B cell (primary cell): ENCODE measurements at regions not wholly inside any gene's neighbourhood (a gene's known extent, or its start where the extent isn't known, plus 50 kb on each side); places are given as distances from the start of the nearest gene placed in this dataset.

Experiments
- ATAC-seq: fragments of 200-7000 bp; cut with Tn5 transposase; one replicate; pipeline ENCODE4 v1.10.0; 2021; ENCODE audit warnings: low read depth, mild to moderate bottlenecking, moderate number of reproducible peaks, moderate library complexity
- CTCF ChIA-PET: fragments of 350-600 bp; sonication (Branson Sonifier 250); formaldehyde crosslinking; loops from one replicate; lab custom pipeline; 2021; ENCODE audit warnings: antibody characterized with exemption, inconsistent platforms; lab: Charles Lee
- POLR2A ChIA-PET: fragments of 350-600 bp; sonication (Branson Sonifier 250); formaldehyde crosslinking; loops from one replicate; lab custom pipeline; 2021; ENCODE audit warnings: antibody characterized with exemption; lab: Charles Lee
- DNase-seq: peaks from one replicate; pipeline ENCODE4 v3.0.0; 2013
- H2AFZ ChIP-seq: 2 replicates; pipeline ENCODE4 v1.6.1; 2012; ENCODE audit warnings: mild to moderate bottlenecking, low read depth, low read length; ENCODE audit not compliant: insufficient read depth, poor library complexity, severe bottlenecking
- H3K27ac ChIP-seq, 2 donors: 1 replicate in 1 of 2; 2 replicates in 1 of 2; pipeline ENCODE4 v1.5.1; 2012 to 2013; ENCODE audit warnings: low read length in 2 of 2, mild to moderate bottlenecking in 2 of 2, moderate library complexity in 1 of 2
- H3K27me3 ChIP-seq, 4 experiments: fragments of 200-600 bp in 1 of 4; sonication (generic) in 1 of 4; replicated peaks in 1 of 4; 1 replicate in 2 of 4; 2 replicates in 2 of 4; pipeline versions ENCODE4 v1.6.1 to v1.7.0; 2013 to 2016; ENCODE audit warnings: low read length in 3 of 4, mild to moderate bottlenecking in 2 of 4, mixed read lengths in 1 of 4, moderate library complexity in 1 of 4; ENCODE audit not compliant: insufficient read depth in 4 of 4, control insufficient read depth in 3 of 4; ENCODE audit errors: control extremely low read depth in 1 of 4
- H3K36me3 ChIP-seq, 2 experiments: replicated peaks in 1 of 2; 1 replicate in 1 of 2; 2 replicates in 1 of 2; pipeline versions ENCODE4 v1.6.1 to v1.7.1; 2013; ENCODE audit warnings: low read length in 1 of 2; ENCODE audit not compliant: insufficient read depth in 2 of 2, control insufficient read depth in 1 of 2; ENCODE audit errors: control extremely low read depth in 1 of 2, extremely low read depth in 1 of 2
- H3K4me1 ChIP-seq, 2 donors: fragments of 200-600 bp in 1 of 2; sonication (generic) in 1 of 2; 1 replicate in 1 of 2; 2 replicates in 1 of 2; pipeline versions ENCODE4 v1.5.1 to v1.6.1; 2013 to 2017; ENCODE audit warnings: low read length in 2 of 2; ENCODE audit not compliant: control insufficient read depth in 2 of 2, insufficient read depth in 2 of 2
- H3K4me2 ChIP-seq: replicated peaks from 2 replicates; pipeline ENCODE3; 2012; ENCODE audit warnings: mild to moderate bottlenecking, low read depth, low read length; ENCODE audit not compliant: poor library complexity, severe bottlenecking
- H3K4me3 ChIP-seq, 5 experiments: fragments of 200-600 bp in 1 of 5; sonication (generic) in 1 of 5; 1 replicate in 3 of 5; 2 replicates in 2 of 5; pipeline versions ENCODE4 v1.5.1 to v1.7.0; 2011 to 2016; ENCODE audit warnings: low read length in 4 of 5, mild to moderate bottlenecking in 4 of 5, low read depth in 2 of 5, control low read depth in 1 of 5, moderate library complexity in 1 of 5; ENCODE audit not compliant: insufficient read depth in 1 of 5; ENCODE audit errors: control extremely low read depth in 1 of 5, extremely low read depth in 1 of 5
- H3K79me2 ChIP-seq: fragments of 200-600 bp; sonication (generic); one replicate; pipeline ENCODE4 v1.6.0; 2016; ENCODE audit warnings: low read length; ENCODE audit not compliant: control insufficient read depth, insufficient read depth
- H3K9ac ChIP-seq: fragments of 200-600 bp; sonication (generic); 2 replicates; pipeline ENCODE4 v1.6.1; 2017; ENCODE audit warnings: mild to moderate bottlenecking, low read length, moderate library complexity
- H3K9me3 ChIP-seq, 3 donors: one replicate each; pipeline versions ENCODE4 v1.6.1 to v1.7.1; 2013; ENCODE audit warnings: low read length in 2 of 3; ENCODE audit not compliant: control insufficient read depth in 2 of 3, insufficient read depth in 1 of 3; ENCODE audit errors: control extremely low read depth in 1 of 3
- H4K20me1 ChIP-seq: 2 replicates; pipeline ENCODE4 v1.6.0; 2012; ENCODE audit warnings: mild to moderate bottlenecking, low read length; ENCODE audit not compliant: insufficient read depth, control insufficient read depth, poor library complexity, severe bottlenecking
- H3K27ac Mint-ChIP-seq: one replicate; pipeline ENCODE4 v1.8.0; 2021; ENCODE audit warnings: mixed read lengths
- H3K27me3 Mint-ChIP-seq: one replicate; pipeline ENCODE4 v1.8.0; 2021; ENCODE audit warnings: mixed read lengths
- H3K4me1 Mint-ChIP-seq: one replicate; pipeline ENCODE4 v1.8.0; 2021; ENCODE audit warnings: mixed read lengths
- H3K4me3 Mint-ChIP-seq: one replicate; pipeline ENCODE4 v1.8.0; 2021; ENCODE audit warnings: mixed read lengths
- H3K9me3 Mint-ChIP-seq: one replicate; pipeline ENCODE4 v1.8.0; 2022; ENCODE audit warnings: mixed read lengths; ENCODE audit not compliant: insufficient read depth
- EZH2 ChIP-seq: IDR thresholded peaks from 2 replicates; pipeline ENCODE4 v1.6.1; 2012; ENCODE audit warnings: borderline replicate concordance, low read depth, mild to moderate bottlenecking, moderate library complexity, low read length; ENCODE audit not compliant: insufficient read depth, poor library complexity, severe bottlenecking
- WGBS: methylation state at CpG from one replicate; pipeline ENCODE4 v1.1.5; 2013; ENCODE audit warnings: missing lambda C conversion rate; ENCODE audit not compliant: insufficient coverage; 5-methylcytosine and 5-hydroxymethylcytosine counted together
- intact Hi-C: fragments of 100-400 bp; cut with micrococcal nuclease; formaldehyde crosslinking; loops from one replicate; pipeline ENCODE4 v1.10.0; 2022
- TF ChIP-seq, protein P1 (sequence below): fragments of 200-600 bp; IDR thresholded peaks from one replicate; pipeline ENCODE4 v1.8.0; 2022; ENCODE audit warnings: antibody characterized with exemption, mild to moderate bottlenecking

DNA sequence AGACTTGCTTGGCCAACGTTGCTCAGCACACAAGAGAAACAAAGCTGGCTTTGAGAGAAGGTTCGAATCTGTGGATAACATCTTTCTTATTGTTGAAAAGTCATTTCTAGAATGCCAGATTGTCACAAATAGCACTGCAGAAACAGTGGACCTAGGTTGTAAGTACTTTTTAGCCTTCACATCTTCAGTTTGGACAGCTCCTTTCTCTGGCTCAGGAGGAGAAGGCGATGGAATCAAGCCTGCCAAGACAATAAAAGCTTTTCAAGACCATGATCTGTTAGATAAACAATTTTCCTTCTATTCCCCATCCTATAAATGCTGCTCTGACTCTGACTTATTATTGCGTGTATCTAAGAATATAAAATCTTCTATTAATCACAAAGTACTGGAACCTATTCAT is 615.2 kb upstream of the SEMA6A start:
- no peak overlapping the region for H2AFZ ChIP-seq
- ATAC-seq (no peak), DNase-seq (no peak)
- POLR2A ChIA-PET = no interaction called here
- H3K4me3 Mint-ChIP-seq = no peak overlapping the region
- no peaks in the 10 kb centered on the region for H3K27me3 ChIP-seq
- H3K36me3 ChIP-seq = no peaks in the 10 kb centered on the region
- no peak overlapping the region for H3K27ac ChIP-seq
- H3K9me3 ChIP-seq = no peaks in the 10 kb centered on the region
- intact Hi-C loops = no loop called here
- H3K4me1 Mint-ChIP-seq = no peaks in the 10 kb centered on the region
- no peaks in the 10 kb centered on the region for H3K27me3 Mint-ChIP-seq
- H3K27ac Mint-ChIP-seq = no peak overlapping the region
- no peaks in the 10 kb centered on the region for H4K20me1 ChIP-seq
- no peak overlapping the region for H3K4me3 ChIP-seq
- H3K79me2 ChIP-seq = no peaks in the 10 kb centered on the region
- CTCF ChIA-PET = no interaction called here
- no peaks in the 10 kb centered on the region for H3K4me1 ChIP-seq
- H3K9ac ChIP-seq = no peak overlapping the region
- TF ChIP-seq, protein P1, sequence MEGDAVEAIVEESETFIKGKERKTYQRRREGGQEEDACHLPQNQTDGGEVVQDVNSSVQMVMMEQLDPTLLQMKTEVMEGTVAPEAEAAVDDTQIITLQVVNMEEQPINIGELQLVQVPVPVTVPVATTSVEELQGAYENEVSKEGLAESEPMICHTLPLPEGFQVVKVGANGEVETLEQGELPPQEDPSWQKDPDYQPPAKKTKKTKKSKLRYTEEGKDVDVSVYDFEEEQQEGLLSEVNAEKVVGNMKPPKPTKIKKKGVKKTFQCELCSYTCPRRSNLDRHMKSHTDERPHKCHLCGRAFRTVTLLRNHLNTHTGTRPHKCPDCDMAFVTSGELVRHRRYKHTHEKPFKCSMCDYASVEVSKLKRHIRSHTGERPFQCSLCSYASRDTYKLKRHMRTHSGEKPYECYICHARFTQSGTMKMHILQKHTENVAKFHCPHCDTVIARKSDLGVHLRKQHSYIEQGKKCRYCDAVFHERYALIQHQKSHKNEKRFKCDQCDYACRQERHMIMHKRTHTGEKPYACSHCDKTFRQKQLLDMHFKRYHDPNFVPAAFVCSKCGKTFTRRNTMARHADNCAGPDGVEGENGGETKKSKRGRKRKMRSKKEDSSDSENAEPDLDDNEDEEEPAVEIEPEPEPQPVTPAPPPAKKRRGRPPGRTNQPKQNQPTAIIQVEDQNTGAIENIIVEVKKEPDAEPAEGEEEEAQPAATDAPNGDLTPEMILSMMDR = no peak
- no peak for TF ChIP-seq EZH2
- peaks cover 2% of the 10 kb centered on the region for H3K9me3 Mint-ChIP-seq
- no peak overlapping the region for H3K4me2 ChIP-seq
- WGBS = 71% methylated on average over 2 of the region's 4 CpGs

DNA sequence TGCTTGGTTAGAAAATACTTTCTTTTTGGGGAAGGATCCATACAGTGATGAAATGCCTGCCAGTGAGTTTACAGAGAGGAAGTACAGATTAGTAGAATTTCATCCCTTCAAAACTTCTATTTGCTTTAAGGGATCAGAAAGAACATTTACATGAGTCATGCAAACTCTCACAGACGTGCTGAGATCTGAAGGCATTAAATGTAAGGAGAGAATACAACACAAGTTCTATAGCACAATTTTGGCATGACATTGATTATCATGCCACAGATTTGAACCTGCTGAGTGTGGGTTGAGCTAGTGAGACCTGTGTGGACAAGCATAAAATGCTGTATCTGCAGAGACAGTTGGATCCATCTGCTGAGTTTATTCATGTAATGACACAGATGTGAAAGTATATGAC is 613.6 kb upstream of the SEMA6A start:
- H3K4me3 Mint-ChIP-seq = no peak overlapping the region
- TF ChIP-seq, protein P1 = no peak
- TF ChIP-seq EZH2 = no peak
- no peaks in the 10 kb centered on the region for H3K4me1 ChIP-seq
- CTCF ChIA-PET = no interaction called here
- POLR2A ChIA-PET = no interaction called here
- no peaks in the 10 kb centered on the region for H3K36me3 ChIP-seq
- no peaks in the 10 kb centered on the region for H3K27me3 ChIP-seq
- H3K27ac Mint-ChIP-seq = no peak overlapping the region
- no peak overlapping the region for H2AFZ ChIP-seq
- no peaks in the 10 kb centered on the region for H3K4me1 Mint-ChIP-seq
- H3K27ac ChIP-seq = no peak overlapping the region
- H3K4me2 ChIP-seq = no peak overlapping the region
- H3K9ac ChIP-seq = no peak overlapping the region
- DNase-seq (no peak), ATAC-seq (no peak)
- H3K9me3 Mint-ChIP-seq = peaks cover 2% of the 10 kb centered on the region
- H3K79me2 ChIP-seq = no peaks in the 10 kb centered on the region
- H3K27me3 Mint-ChIP-seq = no peaks in the 10 kb centered on the region
- H3K4me3 ChIP-seq = no peak overlapping the region
- H4K20me1 ChIP-seq = no peaks in the 10 kb centered on the region
- WGBS = no CpG with 5 or more reads among the region's 1 CpG
- H3K9me3 ChIP-seq = no peaks in the 10 kb centered on the region
- intact Hi-C loops = no loop called here
